ENCODE measurements at regions not wholly inside any gene's neighbourhood (a gene's known extent, or its start where the extent isn't known, plus 50 kb on each side); places are given as distances from the start of the nearest gene placed in this dataset.

GRCh38 chr3:38989917-38990510, 61.7 kb downstream of the SCN11A start:
- H3K27ac ChIP-seq (ENCODE audit: insufficient read depth, low read depth, low read length): no peak overlapping the region
- no TSS peak for BruUV-seq (replicated peaks)
- CTCF ChIA-PET: interaction anchor here (3.1 kb wide), 1 partner anchor 10 kb away, joined by 16 read pairs; no protein-coding TSS in a partner anchor
- DNase-seq (ENCODE audit: low read depth, low spot score) (no peak), FAIRE-seq (no peak)
- peaks cover 21% of the 10 kb centered on the region for H3K4me1 ChIP-seq (ENCODE audit: control insufficient read depth, extremely low read depth, insufficient read depth, low read length)
- H3K36me3 ChIP-seq (ENCODE audit: control insufficient read depth in 2 of 2, extremely low read depth in 1 of 2, insufficient read depth in 2 of 2, low read length in 2 of 2): no peaks in the 10 kb centered on the region
- intact Hi-C loops (cut with micrococcal nuclease) (no loop called here), dilution Hi-C loops (cut with MboI; ENCODE audit: extremely low pct_ligation_motif_present, low sequenced_read_pairs) (no loop called here)
- H3K27me3 ChIP-seq (ENCODE audit: control insufficient read depth in 2 of 2, insufficient read depth in 2 of 2, low read length in 2 of 2): peaks cover 0 to 1% of the 10 kb centered on the region in 2 experiments
- POLR2A ChIA-PET: no interaction called here
- no peaks in the 10 kb centered on the region for H4K20me1 ChIP-seq (replicated peaks; ENCODE audit: control insufficient read depth, extremely low read depth, insufficient read depth, low read length)
- no peaks in the 10 kb centered on the region for H3K9me3 ChIP-seq (replicated peaks; ENCODE audit: control insufficient read depth, insufficient read depth, low read length)
- no peaks in the 10 kb centered on the region for H3K9me1 ChIP-seq (replicated peaks; ENCODE audit: control insufficient read depth, extremely low read depth, insufficient read depth, low read length)
- TF ChIP-seq POLR2AphosphoS5 (IDR thresholded peaks at IDR 0.05; ENCODE audit: insufficient read depth, low read depth, low read length): no peak
- TF ChIP-seq CTCF (IDR thresholded peaks at IDR 0.05; ENCODE audit: extremely low read depth in 1 of 2, insufficient read depth in 1 of 2, low read depth in 1 of 2, low read length in 2 of 2): no peak
- TF ChIP-seq, protein P1, sequence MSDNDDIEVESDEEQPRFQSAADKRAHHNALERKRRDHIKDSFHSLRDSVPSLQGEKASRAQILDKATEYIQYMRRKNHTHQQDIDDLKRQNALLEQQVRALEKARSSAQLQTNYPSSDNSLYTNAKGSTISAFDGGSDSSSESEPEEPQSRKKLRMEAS (IDR thresholded peaks at IDR 0.05; ENCODE audit: insufficient read depth, insufficient read length): no peak
- TF ChIP-seq EZH2 (IDR thresholded peaks at IDR 0.05; ENCODE audit: borderline replicate concordance, low read depth, low read length, severe bottlenecking): no peak
- no peak for TF ChIP-seq JUN (IDR thresholded peaks at IDR 0.05; ENCODE audit: borderline replicate concordance, insufficient read depth, insufficient read length, low read depth)
- TF ChIP-seq FOS (IDR thresholded peaks at IDR 0.05; ENCODE audit: borderline replicate concordance, insufficient read depth, low read length): no peak
- TF ChIP-seq GATA2 (IDR thresholded peaks at IDR 0.05; ENCODE audit: insufficient read depth, insufficient read length, low read depth, low read length): no peak
- TF ChIP-seq MYC (IDR thresholded peaks at IDR 0.05; ENCODE audit: low read depth, low read length): no peak
- TF ChIP-seq POLR2A (IDR thresholded peaks at IDR 0.05; ENCODE audit: low read depth, low read length): no peak
- H3K4me3 ChIP-seq (replicated peaks in 1 of 3; ENCODE audit: insufficient read depth in 1 of 3, low read depth in 1 of 3, low read length in 3 of 3): no peak overlapping the region
- H3K4me2 ChIP-seq (ENCODE audit: insufficient read depth, low read length): no peak overlapping the region
- peak overlapping the region; percentile 57 for H2AFZ ChIP-seq (ENCODE audit: low read depth, low read length)
- no peaks in the 10 kb centered on the region for H3K79me2 ChIP-seq (ENCODE audit: control insufficient read depth, insufficient read depth, low read length)
- H3K9ac ChIP-seq (replicated peaks; ENCODE audit: extremely low read depth, insufficient read depth, low read length): no peak overlapping the region
